Activated T-cell treated with anti-CD3 and anti-CD28 coated beads, Interleukin-2, amount 50 U/mL, for 72 hours (primary cell): ENCODE measurements at regions not wholly inside any gene's neighbourhood (a gene's known extent, or its start where the extent isn't known, plus 50 kb on each side); places are given as distances from the start of the nearest gene placed in this dataset.

Experiments used
- ATAC-seq, 2 donors: fragments of 150-1000 bp; cut with Tn5 transposase; replicated peaks in 1 of 2; 2 replicates each; pipeline ENCODE4 v1.10.0; 2021; ENCODE audit warnings: moderate library complexity in 2 of 2, mild to moderate bottlenecking in 1 of 2
- DNase-seq, 2 donors: peaks; one replicate each; pipeline ENCODE4 v3.0.0; 2021 to 2022; ENCODE audit warnings: mixed read lengths in 1 of 2
- H3K27ac Mint-ChIP-seq: one replicate; pipeline ENCODE4 v1.8.0; 2022; ENCODE audit warnings: mild to moderate bottlenecking, moderate library complexity, mixed read lengths
- H3K27me3 Mint-ChIP-seq: one replicate; pipeline ENCODE4 v1.8.0; 2022; ENCODE audit warnings: low read depth, mixed read lengths
- H3K36me3 Mint-ChIP-seq, 2 donors: one replicate each; pipeline ENCODE4 v1.8.0; 2022; ENCODE audit warnings: mixed read lengths in 2 of 2, mild to moderate bottlenecking in 1 of 2; ENCODE audit not compliant: insufficient read depth in 2 of 2
- H3K4me1 Mint-ChIP-seq: one replicate; pipeline ENCODE4 v1.8.0; 2022; ENCODE audit warnings: low read depth, mixed read lengths
- H3K4me3 Mint-ChIP-seq, 2 donors: one replicate each; pipeline ENCODE4 v1.8.0; 2022; ENCODE audit warnings: mild to moderate bottlenecking in 2 of 2, mixed read lengths in 2 of 2, moderate library complexity in 2 of 2
- H3K9me3 Mint-ChIP-seq, 2 donors: one replicate each; pipeline ENCODE4 v1.8.0; 2022; ENCODE audit warnings: mixed read lengths in 2 of 2

DNA sequence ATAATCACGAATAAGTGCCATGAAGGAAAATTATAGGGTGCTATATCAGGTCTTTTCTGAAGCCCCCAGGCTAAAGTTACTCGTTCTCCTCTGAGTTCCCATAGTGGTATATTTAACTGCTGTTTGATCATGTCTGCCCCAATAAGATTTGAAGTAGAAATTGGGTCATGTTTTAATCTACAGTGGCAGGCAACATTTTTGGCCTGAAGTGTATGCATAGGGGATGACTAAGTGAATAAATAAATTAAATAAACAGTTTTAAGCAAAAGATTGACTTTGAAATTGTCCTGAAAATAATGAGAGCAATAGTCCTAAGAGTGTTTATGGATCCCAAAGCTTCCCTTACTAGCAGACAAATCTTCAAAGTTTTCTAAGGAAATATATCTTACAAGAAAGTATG, 500.9 kb downstream of the TNS1 start:
- H3K27me3 Mint-ChIP-seq: no peaks in the 10 kb centered on the region
- no peak overlapping the region for H3K27ac Mint-ChIP-seq
- ATAC-seq: no peak

DNA sequence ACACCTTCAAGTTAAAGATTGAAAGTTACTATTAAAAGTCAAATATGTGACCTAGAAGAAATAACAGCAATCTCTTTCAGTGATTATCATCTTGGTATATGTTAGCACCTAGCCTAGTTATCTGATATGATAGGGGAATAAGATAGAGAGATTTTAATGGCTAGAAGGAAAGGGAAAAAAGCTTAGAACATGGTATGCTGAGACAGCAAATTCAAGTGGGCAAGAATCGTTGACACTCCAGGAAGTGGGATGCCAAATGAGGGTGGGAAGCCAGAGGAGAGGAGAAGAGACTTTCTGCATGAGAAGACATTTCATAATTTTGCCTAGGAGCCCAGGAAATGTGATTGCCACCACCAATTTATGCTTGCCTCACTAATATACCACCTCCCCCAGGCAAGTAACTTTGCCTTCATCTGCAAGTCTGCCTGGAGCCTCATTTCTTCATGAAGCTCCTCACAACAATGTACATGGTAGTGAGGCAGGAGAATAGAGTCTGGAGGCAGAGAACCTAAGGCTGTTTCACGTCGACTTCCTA, 504.9 kb downstream of the TNS1 start:
- no peak overlapping the region for H3K27ac Mint-ChIP-seq
- H3K27me3 Mint-ChIP-seq: peaks cover 7% of the 10 kb centered on the region
- ATAC-seq (no peak), DNase-seq (no peak)
- H3K4me1 Mint-ChIP-seq: no peaks in the 10 kb centered on the region
- H3K36me3 Mint-ChIP-seq: no peaks in the 10 kb centered on the region
- H3K9me3 Mint-ChIP-seq: peaks cover 0 to 3% of the 10 kb centered on the region in 2 donors
- H3K4me3 Mint-ChIP-seq: no peak overlapping the region

More for the DNA sequence above, 500.9 kb downstream of the TNS1 start:
- no peaks in the 10 kb centered on the region for H3K4me1 Mint-ChIP-seq
- peaks cover 0 to 1% of the 10 kb centered on the region in 2 donors for H3K36me3 Mint-ChIP-seq
- DNase-seq: no peak
- no peaks in the 10 kb centered on the region for H3K9me3 Mint-ChIP-seq
- H3K4me3 Mint-ChIP-seq: no peak overlapping the region

DNA sequence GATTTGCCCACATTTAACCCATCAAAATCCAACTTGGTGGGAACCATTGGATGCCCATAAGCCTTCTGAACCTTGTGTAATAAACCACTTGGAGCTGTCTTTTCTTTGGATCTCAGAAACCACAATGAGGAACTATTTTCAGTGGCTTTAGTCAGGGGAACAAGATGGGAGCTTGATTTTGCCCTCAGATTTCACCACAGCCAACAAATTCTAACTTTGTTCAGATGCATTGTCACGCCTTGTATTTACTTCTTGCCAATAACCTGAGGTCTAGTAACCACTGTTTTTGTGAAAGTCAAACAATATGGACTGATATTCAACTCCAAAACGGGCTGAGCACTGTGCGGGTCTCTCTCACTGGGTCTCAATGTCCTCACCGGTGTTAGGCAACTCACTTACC, 508.2 kb downstream of the TNS1 start:
- DNase-seq (no peak), ATAC-seq (no peak)
- Mint-ChIP-seq H3K4me3 (no peak overlapping the region), H3K27ac (no peak overlapping the region), H3K4me1 (no peaks in the 10 kb centered on the region), H3K36me3 (no peaks in the 10 kb centered on the region), H3K9me3 (peaks cover 0 to 3% of the 10 kb centered on the region in 2 donors), H3K27me3 (peaks cover 7% of the 10 kb centered on the region)

DNA sequence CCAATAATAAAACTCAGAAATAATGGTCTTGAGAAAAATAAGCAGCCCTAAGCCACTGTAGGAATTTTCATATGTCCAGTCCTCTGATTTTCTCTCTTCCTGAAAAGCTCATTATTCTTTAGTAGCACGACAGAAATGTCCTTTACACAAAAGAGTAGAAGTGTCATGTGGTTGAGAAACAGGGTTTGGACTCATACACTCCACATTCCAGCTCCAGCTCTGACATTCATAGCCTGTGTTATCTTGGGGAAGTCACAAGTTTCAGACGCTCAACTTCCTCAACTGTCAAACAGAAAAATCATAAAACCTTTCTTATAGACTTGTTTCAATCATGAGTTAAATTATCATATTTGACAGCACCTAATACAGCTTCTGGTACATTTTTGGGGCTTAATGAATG, 511.5 kb downstream of the TNS1 start:
- ATAC-seq: no peak
- Mint-ChIP-seq H3K4me3 (no peak overlapping the region), H3K36me3 (no peaks in the 10 kb centered on the region), H3K9me3 (peaks cover 0 to 3% of the 10 kb centered on the region in 2 donors), H3K27me3 (peaks cover 7% of the 10 kb centered on the region), H3K27ac (no peak overlapping the region), H3K4me1 (no peaks in the 10 kb centered on the region)
- DNase-seq: no peak

DNA sequence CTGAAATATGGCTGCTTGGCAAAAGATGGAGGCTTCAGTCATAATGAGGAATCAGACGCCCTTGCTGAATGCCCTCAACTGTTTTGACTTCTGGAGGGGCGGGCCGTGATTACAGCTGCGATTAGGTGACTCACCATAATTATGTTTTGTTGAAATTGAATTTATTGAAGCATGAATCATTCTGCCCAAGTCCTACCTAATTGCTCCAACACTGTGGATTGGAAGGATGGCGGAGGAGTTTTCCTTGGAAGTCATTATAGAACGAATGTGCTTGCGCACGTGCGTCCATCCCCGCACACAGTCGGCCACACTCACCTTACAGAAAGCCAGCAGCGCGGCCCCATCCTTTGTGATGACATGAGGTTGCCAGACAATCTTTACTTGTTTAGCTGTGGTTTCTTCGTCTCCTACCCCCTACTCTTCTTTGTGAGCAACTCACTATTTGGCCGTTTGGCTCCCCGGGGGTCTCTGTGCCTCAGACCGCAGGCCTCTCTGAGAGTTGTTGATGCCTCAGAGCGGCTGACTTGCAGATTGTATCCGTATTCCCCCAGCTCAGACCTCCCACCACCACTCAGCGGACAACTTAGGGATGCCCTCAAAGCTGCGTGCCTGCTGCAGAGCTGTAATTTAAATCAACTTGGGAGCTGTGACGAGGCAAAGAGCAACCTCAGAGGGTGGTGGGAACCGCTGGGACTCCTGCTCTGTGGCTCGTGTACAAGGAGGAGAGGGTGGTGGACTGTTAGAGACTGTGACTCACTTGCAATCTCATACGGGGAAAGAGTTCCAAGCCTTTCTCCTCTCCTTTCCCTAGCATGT, 513.4 kb downstream of the TNS1 start:
- Mint-ChIP-seq H3K4me3 (no peak overlapping the region), H3K4me1 (no peaks in the 10 kb centered on the region), H3K27ac (no peak overlapping the region), H3K9me3 (peaks cover 0 to 3% of the 10 kb centered on the region in 2 donors), H3K36me3 (no peaks in the 10 kb centered on the region), H3K27me3 (peaks cover 7% of the 10 kb centered on the region)
- DNase-seq (no peak), ATAC-seq (no peak)

DNA sequence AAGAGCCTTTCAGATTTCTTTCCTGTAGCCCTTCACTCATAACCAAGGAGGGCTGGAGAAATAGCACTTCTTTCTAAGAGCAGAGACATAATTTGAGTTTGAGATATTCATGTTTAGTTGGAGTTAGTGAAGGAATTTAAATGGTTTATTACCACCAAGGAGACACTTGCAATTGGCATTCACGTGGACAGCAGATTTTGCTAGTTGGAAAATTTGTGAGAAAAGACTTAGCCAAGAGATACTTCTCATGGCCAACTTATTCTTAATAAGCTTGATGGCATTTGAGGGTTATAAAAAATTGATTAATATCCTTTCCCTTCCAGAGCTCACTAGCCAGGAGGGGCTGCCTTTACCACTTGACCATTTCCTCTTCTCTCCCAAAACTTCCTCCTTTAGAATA, 518.7 kb downstream of the TNS1 start:
- Mint-ChIP-seq H3K36me3 (no peaks in the 10 kb centered on the region), H3K27me3 (no peaks in the 10 kb centered on the region), H3K9me3 (no peaks in the 10 kb centered on the region), H3K4me1 (no peaks in the 10 kb centered on the region), H3K4me3 (no peak overlapping the region), H3K27ac (no peak overlapping the region)
- no peak for DNase-seq
- ATAC-seq: no peak

DNA sequence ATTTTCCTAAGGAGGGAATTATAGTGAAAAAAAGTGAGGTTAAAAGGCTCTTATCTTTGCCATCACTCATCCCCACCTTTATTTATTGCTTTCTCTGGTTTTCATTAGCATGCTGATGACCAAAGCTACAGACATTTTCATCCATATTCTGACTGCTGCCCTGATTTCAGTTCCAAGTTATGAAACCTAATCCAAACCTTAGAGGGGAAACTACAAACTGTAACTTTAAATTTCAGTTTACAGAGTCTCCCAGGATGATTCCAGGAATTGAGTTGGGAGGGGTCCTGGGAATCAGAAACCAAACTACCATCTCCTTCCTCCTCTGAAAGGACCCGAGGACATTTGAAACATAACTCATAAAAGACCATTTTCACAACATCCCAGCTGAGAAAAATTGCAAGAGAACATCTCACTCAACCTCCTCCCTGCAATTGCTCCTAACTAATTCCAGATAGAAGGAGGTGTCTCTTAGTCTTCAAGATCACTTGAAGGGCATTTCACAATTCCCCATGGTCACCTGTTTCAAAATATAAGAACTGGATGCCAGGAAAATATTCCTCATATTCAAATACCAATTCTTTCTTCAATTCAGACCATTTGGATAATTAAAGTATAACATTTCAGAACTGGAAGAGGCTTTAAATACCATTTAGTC, 520.6 kb downstream of the TNS1 start:
- no peaks in the 10 kb centered on the region for H3K36me3 Mint-ChIP-seq

DNA sequence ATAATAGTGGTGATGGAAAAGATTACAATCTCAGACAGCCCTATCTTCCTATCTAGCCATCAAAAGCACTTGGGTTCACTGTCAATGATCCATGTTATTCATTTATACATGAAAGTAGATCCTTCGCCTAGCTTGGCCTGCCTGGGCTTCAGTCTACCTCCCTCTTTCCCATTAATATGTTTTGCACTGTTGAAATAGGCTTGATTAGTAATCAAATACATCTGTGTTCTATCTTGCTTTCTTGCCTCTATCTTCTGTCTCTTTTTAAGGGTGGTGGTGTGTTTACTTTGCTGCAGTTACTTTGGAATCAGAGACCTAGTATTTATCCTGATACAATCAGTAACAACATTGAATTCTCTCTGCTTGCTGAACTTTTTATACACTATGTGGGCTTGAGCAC, 521.2 kb downstream of the TNS1 start:
- H3K27ac Mint-ChIP-seq: no peak overlapping the region
- H3K9me3 Mint-ChIP-seq: no peaks in the 10 kb centered on the region
- no peak for DNase-seq
- no peak overlapping the region for H3K4me3 Mint-ChIP-seq
- no peaks in the 10 kb centered on the region for H3K27me3 Mint-ChIP-seq
- H3K36me3 Mint-ChIP-seq: no peaks in the 10 kb centered on the region
- no peak for ATAC-seq
- no peaks in the 10 kb centered on the region for H3K4me1 Mint-ChIP-seq

More for the DNA sequence above, 520.6 kb downstream of the TNS1 start:
- Mint-ChIP-seq H3K27ac (no peak overlapping the region), H3K27me3 (no peaks in the 10 kb centered on the region), H3K9me3 (no peaks in the 10 kb centered on the region), H3K4me3 (no peak overlapping the region), H3K4me1 (no peaks in the 10 kb centered on the region)
- ATAC-seq (no peak), DNase-seq (no peak)

DNA sequence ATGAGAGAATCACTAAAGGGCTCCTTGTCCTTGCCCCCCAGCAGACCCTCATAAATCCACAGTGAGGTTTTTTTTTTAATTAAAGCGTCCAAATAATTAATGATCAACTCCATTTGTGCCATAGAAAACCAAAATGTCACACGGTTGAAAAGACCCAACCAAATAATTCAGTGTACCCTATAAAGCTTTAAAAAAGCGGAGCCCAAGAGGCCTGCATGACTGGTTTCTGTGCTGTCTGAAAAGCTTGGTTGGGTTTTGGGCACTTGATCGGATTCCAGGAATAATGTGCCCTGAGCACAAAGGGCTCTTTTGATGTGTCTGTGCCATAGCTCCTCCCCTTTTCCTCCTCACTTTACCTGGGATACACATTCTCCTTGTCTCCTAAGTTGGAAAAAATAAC, 523.2 kb downstream of the TNS1 start:
- no peaks in the 10 kb centered on the region for H3K36me3 Mint-ChIP-seq
- ATAC-seq (no peak), DNase-seq (no peak)
- H3K9me3 Mint-ChIP-seq: no peaks in the 10 kb centered on the region
- H3K4me1 Mint-ChIP-seq: no peaks in the 10 kb centered on the region
- no peaks in the 10 kb centered on the region for H3K27me3 Mint-ChIP-seq
- no peak overlapping the region for H3K27ac Mint-ChIP-seq
- no peak overlapping the region for H3K4me3 Mint-ChIP-seq

DNA sequence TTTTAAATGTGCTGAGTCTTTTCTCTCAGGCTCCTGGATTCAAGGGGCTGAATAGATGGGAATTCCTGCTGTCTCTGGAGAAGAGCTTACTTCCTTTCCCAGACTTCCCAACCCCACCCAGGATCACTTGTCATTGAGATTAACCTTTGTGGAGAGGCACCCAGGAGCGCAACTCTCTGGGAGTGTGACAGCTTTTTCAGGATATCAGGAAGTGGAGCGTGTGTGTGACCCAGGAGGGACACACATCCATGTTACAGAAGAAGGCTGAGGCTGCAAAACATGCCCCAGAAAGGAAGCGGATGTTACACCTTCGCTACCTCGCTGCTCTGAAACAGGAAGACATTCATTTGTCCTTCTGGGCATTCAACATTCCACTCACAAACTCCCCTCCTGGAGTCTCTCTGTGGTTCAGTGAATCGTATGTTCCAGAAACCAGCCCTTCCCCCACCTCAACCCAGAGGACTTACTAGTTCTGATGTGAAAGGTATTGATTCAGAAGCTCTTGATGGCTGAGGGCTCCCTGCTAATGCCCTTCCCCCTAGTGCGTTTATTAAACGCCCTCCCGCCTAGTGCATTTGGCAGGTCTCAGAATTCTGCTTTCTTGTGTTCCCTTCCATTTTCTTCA, 523.9 kb downstream of the TNS1 start:
- Mint-ChIP-seq H3K4me3 (no peak overlapping the region), H3K36me3 (no peaks in the 10 kb centered on the region), H3K4me1 (no peaks in the 10 kb centered on the region), H3K27me3 (no peaks in the 10 kb centered on the region), H3K9me3 (no peaks in the 10 kb centered on the region), H3K27ac (no peak overlapping the region)
- ATAC-seq (no peak), DNase-seq (no peak)

DNA sequence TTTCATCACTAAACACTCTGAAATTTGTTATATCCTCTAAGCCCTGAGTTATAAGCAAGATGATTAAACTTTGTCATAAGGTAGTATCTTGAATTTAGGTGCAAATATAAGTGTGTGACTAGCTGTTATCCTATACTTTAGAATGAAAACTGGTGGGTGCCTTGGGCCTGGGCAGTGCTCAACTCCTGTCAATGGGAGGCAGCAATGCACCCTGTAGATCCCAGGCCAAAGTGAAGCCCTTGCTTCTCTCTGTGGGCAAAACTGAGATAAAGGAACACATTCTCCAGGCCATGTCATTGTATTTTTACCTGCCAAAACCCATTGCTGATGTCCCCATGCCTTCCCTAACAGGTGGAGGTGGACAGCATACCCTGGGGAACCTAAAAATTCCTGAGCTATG, 525.2 kb downstream of the TNS1 start:
- peaks cover 0 to 2% of the 10 kb centered on the region in 2 donors for H3K9me3 Mint-ChIP-seq
- H3K27ac Mint-ChIP-seq: no peak overlapping the region
- H3K27me3 Mint-ChIP-seq: no peaks in the 10 kb centered on the region
- no peak for ATAC-seq
- no peaks in the 10 kb centered on the region for H3K4me1 Mint-ChIP-seq
- H3K36me3 Mint-ChIP-seq: no peaks in the 10 kb centered on the region
- no peak overlapping the region for H3K4me3 Mint-ChIP-seq
- DNase-seq: no peak

DNA sequence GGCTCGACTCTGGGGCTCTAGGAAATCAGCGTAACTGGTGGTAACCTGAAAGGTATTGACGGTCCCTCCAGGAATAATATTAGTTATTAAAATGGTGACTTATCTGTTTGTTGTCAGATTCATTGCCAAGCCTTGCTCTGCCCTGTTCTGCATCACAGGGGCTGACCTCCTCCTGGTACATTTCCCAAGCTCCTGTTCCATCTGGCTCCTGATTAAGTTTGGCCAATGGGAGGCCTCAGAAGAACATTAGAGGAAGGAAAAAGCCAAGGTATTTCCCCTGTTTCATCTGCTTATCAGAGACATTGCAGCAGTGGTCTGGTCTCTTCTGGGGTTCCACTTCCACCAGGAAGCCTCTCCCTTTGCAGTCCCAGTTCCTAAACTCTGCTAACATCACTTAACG, 527.0 kb downstream of the TNS1 start:
- Mint-ChIP-seq H3K27me3 (no peaks in the 10 kb centered on the region), H3K4me1 (no peaks in the 10 kb centered on the region), H3K36me3 (no peaks in the 10 kb centered on the region), H3K4me3 (no peak overlapping the region), H3K9me3 (peaks cover 0 to 2% of the 10 kb centered on the region in 2 donors), H3K27ac (no peak overlapping the region)
- no peak for DNase-seq
- no peak for ATAC-seq

DNA sequence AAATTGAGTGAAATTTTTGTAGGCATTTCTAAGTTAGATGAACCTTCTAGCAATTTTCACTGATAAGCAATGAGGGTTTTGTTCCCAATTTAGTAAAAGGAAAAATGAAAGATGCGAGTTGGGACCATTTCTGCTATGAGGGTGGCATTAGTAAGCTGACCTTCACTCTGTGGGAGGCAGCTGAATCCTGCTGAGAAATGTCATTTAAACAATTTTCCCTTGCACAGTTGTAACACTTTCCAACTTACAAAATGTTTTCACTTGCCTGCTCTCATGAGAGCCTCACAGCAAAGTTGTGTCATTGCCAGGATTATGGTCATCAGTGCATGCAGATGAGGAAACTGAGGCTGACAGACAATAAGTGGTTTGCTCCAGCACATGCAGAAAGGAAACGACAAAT, 527.7 kb downstream of the TNS1 start:
- Mint-ChIP-seq H3K9me3 (peaks cover 0 to 2% of the 10 kb centered on the region in 2 donors), H3K36me3 (no peaks in the 10 kb centered on the region)
- ATAC-seq: no peak

More for the DNA sequence above, 527.7 kb downstream of the TNS1 start:
- no peak overlapping the region for H3K27ac Mint-ChIP-seq
- H3K4me3 Mint-ChIP-seq: no peak overlapping the region
- no peak for DNase-seq
- H3K27me3 Mint-ChIP-seq: no peaks in the 10 kb centered on the region
- no peaks in the 10 kb centered on the region for H3K4me1 Mint-ChIP-seq
